WTC11 (cell line): ENCODE measurements at regions not wholly inside any gene's neighbourhood (a gene's known extent, or its start where the extent isn't known, plus 50 kb on each side); places are given as distances from the start of the nearest gene placed in this dataset.

Experiments
- ATAC-seq: fragments of 200-7000 bp; cut with Tn5 transposase; 2 replicates; pipeline ENCODE4 v1.10.0; 2021; ENCODE audit warnings: mild to moderate bottlenecking, moderate library complexity
- CTCF ChIA-PET: fragments of 300-600 bp; sonication (Branson Sonifier 250); formaldehyde crosslinking; loops from one replicate; lab custom pipeline; 2021; ENCODE audit warnings: antibody characterized with exemption; lab: Charles Lee
- POLR2A ChIA-PET: fragments of 350-600 bp; sonication (Branson Sonifier 250); formaldehyde crosslinking; loops from one replicate; lab custom pipeline; 2021; ENCODE audit warnings: antibody characterized with exemption; lab: Charles Lee
- DNase-seq: peaks from one replicate; pipeline ENCODE4 v3.0.0; 2021; ENCODE audit warnings: low spot score
- H3K27ac Mint-ChIP-seq: 2 replicates; pipeline ENCODE4 v1.8.0; 2021; ENCODE audit warnings: mixed read lengths
- H3K27me3 Mint-ChIP-seq: 2 replicates; pipeline ENCODE4 v1.8.0; 2021; ENCODE audit warnings: low read depth, mild to moderate bottlenecking, moderate library complexity, mixed read lengths
- H3K36me3 Mint-ChIP-seq: 2 replicates; pipeline ENCODE4 v1.8.0; 2021; ENCODE audit warnings: mixed read lengths
- H3K4me1 Mint-ChIP-seq: 2 replicates; pipeline ENCODE4 v1.8.0; 2022; ENCODE audit warnings: mixed read lengths
- H3K4me3 Mint-ChIP-seq: 2 replicates; pipeline ENCODE4 v1.8.0; 2021; ENCODE audit warnings: mild to moderate bottlenecking, moderate library complexity, mixed read lengths
- H3K9me3 Mint-ChIP-seq: 2 replicates; pipeline ENCODE4 v1.8.0; 2021; ENCODE audit warnings: mixed read lengths
- CREB1 ChIP-seq: sonication (generic); formaldehyde crosslinking; IDR thresholded peaks from 2 replicates; pipeline ENCODE4 v1.8.0; 2023; ENCODE audit warnings: mild to moderate bottlenecking, missing genetic modification reagents
- CREM ChIP-seq: sonication (generic); formaldehyde crosslinking; IDR thresholded peaks from 2 replicates; pipeline ENCODE4 v1.8.1; 2022; ENCODE audit warnings: mild to moderate bottlenecking, missing genetic modification reagents, moderate library complexity
- EMX1 ChIP-seq: fragments of 250-450 bp; sonication (Bioruptor Pico); IDR thresholded peaks from 2 replicates; pipeline ENCODE4 v1.8.0; 2021; ENCODE audit warnings: mild to moderate bottlenecking
- FOXJ3 ChIP-seq: sonication (generic); formaldehyde crosslinking; IDR thresholded peaks from 2 replicates; pipeline ENCODE4 v1.9.0; 2021; ENCODE audit warnings: missing genetic modification reagents, mild to moderate bottlenecking, borderline replicate concordance
- FOXP1 ChIP-seq: sonication (generic); formaldehyde crosslinking; IDR thresholded peaks from 2 replicates; pipeline ENCODE4 v1.8.0; 2022; ENCODE audit warnings: missing genetic modification reagents, mild to moderate bottlenecking, moderate library complexity, borderline replicate concordance
- GRHL2 ChIP-seq: fragments of 250-450 bp; sonication (Bioruptor Pico); IDR thresholded peaks from 2 replicates; pipeline ENCODE4 v1.8.0; 2022; ENCODE audit warnings: mild to moderate bottlenecking, moderate library complexity; ENCODE audit not compliant: insufficient replicate concordance, severe bottlenecking
- GTF2I ChIP-seq: fragments of 250-450 bp; sonication (Bioruptor Pico); conservative IDR thresholded peaks from 2 replicates; pipeline ENCODE4 v1.4.0; 2021; ENCODE audit warnings: mild to moderate bottlenecking
- IRF2 ChIP-seq: sonication (generic); formaldehyde crosslinking; IDR thresholded peaks from 2 replicates; pipeline ENCODE4 v1.8.0; 2022; ENCODE audit warnings: low read depth, missing genetic modification reagents, borderline replicate concordance
- MYBL2 ChIP-seq: sonication (generic); formaldehyde crosslinking; IDR thresholded peaks from 2 replicates; pipeline ENCODE4 v1.8.1; 2023; ENCODE audit warnings: mild to moderate bottlenecking, moderate library complexity, missing genetic modification reagents
- OVOL2 ChIP-seq: fragments of 250-450 bp; sonication (Bioruptor Pico); IDR thresholded peaks from 2 replicates; pipeline ENCODE4 v1.9.0; 2021; ENCODE audit warnings: mild to moderate bottlenecking, borderline replicate concordance
- ZBTB21 ChIP-seq: sonication (generic); formaldehyde crosslinking; IDR thresholded peaks from 2 replicates; pipeline ENCODE4 v1.8.1; 2023; ENCODE audit warnings: mild to moderate bottlenecking, missing genetic modification reagents, borderline replicate concordance
- ZNF263 ChIP-seq: sonication (generic); formaldehyde crosslinking; IDR thresholded peaks from 2 replicates; pipeline ENCODE4 v1.8.1; 2022; ENCODE audit warnings: low read depth, mild to moderate bottlenecking, moderate library complexity, missing genetic modification reagents
- ZNF671 ChIP-seq: fragments of 250-450 bp; sonication (Bioruptor Pico); IDR thresholded peaks from 2 replicates; pipeline ENCODE4 v1.8.0; 2021; ENCODE audit warnings: mild to moderate bottlenecking
- TF ChIP-seq, protein P1 (sequence below): fragments of 250-450 bp; sonication (Bioruptor Pico); IDR thresholded peaks from 2 replicates; pipeline ENCODE4 v2.1.2; 2022; ENCODE audit warnings: mild to moderate bottlenecking, moderate library complexity
- TF ChIP-seq, protein P2 (sequence below): sonication (generic); formaldehyde crosslinking; IDR thresholded peaks from 2 replicates; pipeline ENCODE4 v1.8.1; 2023; ENCODE audit warnings: mild to moderate bottlenecking, moderate library complexity, missing genetic modification reagents
- TF ChIP-seq, protein P3 (sequence below): fragments of 250-450 bp; sonication (Bioruptor Pico); IDR thresholded peaks from 2 replicates; pipeline ENCODE4 v1.9.0; 2021; ENCODE audit warnings: mild to moderate bottlenecking, borderline replicate concordance
- TF ChIP-seq, protein P4 (sequence below): sonication (generic); formaldehyde crosslinking; IDR thresholded peaks from 2 replicates; pipeline ENCODE4 v1.8.1; 2022; ENCODE audit warnings: missing genetic modification reagents, borderline replicate concordance
- TF ChIP-seq, protein P5 (sequence below): sonication (generic); formaldehyde crosslinking; IDR thresholded peaks from 2 replicates; pipeline ENCODE4 v1.8.0; 2022; ENCODE audit warnings: mild to moderate bottlenecking, missing genetic modification reagents
- TF ChIP-seq, protein P6 (sequence below): sonication (generic); formaldehyde crosslinking; IDR thresholded peaks from 2 replicates; pipeline ENCODE4 v1.8.1; 2023; ENCODE audit warnings: mild to moderate bottlenecking, missing genetic modification reagents, moderate library complexity
- TF ChIP-seq, protein P7 (sequence below): fragments of 250-450 bp; sonication (Bioruptor Pico); IDR thresholded peaks from 2 replicates; pipeline ENCODE4 v1.9.0; 2021; ENCODE audit warnings: mild to moderate bottlenecking

DNA sequence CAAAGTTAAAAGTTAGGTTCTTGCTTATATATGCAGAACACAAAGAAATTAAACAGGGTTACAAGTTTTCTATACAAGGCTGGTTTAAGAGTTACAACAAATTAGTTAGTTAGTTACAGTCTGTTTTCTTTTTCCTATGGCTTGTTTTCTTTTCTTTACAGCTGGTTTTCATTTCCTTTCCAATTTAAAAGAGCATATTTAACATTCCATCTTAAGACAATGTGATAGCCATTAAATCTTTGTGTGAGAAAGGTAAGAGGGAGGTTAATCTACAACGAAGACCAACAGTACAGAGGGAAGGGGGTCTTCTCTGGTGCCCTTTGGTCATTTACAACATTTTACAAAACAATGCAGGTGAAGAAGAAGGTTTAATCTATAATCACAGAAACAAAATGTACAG is 290.6 kb downstream of the ZNF674 start:
- Mint-ChIP-seq H3K9me3 (no peaks in the 10 kb centered on the region), H3K4me1 (peaks cover 18% of the 10 kb centered on the region), H3K27me3 (peaks cover 61% of the 10 kb centered on the region), H3K27ac (no peak overlapping the region), H3K36me3 (no peaks in the 10 kb centered on the region), H3K4me3 (no peak overlapping the region)
- ATAC-seq, result no peak
- POLR2A ChIA-PET, result no interaction called here
- TF ChIP-seq MYBL2 (CRISPR knock-in tag) (no peak), ZNF671 (CRISPR knock-in tag) (no peak), ZNF263 (CRISPR knock-in tag) (no peak), CREM (CRISPR knock-in tag) (no peak), FOXJ3 (CRISPR knock-in tag) (no peak), GRHL2 (CRISPR knock-in tag) (no peak), FOXP1 (CRISPR knock-in tag) (no peak), ZBTB21 (CRISPR knock-in tag) (no peak), CREB1 (CRISPR knock-in tag) (no peak), IRF2 (no peak)
- TF ChIP-seq, protein P1, sequence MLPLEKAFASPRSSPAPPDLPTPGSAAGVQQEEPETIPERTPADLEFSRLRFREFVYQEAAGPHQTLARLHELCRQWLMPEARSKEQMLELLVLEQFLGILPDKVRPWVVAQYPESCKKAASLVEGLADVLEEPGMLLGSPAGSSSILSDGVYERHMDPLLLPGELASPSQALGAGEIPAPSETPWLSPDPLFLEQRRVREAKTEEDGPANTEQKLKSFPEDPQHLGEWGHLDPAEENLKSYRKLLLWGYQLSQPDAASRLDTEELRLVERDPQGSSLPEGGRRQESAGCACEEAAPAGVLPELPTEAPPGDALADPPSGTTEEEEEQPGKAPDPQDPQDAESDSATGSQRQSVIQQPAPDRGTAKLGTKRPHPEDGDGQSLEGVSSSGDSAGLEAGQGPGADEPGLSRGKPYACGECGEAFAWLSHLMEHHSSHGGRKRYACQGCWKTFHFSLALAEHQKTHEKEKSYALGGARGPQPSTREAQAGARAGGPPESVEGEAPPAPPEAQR, result no peak
- TF ChIP-seq, protein P2, sequence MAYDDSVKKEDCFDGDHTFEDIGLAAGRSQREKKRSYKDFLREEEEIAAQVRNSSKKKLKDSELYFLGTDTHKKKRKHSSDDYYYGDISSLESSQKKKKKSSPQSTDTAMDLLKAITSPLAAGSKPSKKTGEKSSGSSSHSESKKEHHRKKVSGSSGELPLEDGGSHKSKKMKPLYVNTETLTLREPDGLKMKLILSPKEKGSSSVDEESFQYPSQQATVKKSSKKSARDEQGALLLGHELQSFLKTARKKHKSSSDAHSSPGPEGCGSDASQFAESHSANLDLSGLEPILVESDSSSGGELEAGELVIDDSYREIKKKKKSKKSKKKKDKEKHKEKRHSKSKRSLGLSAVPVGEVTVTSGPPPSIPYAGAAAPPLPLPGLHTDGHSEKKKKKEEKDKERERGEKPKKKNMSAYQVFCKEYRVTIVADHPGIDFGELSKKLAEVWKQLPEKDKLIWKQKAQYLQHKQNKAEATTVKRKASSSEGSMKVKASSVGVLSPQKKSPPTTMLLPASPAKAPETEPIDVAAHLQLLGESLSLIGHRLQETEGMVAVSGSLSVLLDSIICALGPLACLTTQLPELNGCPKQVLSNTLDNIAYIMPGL (CRISPR knock-in tag), result no peak
- TF ChIP-seq, protein P3, sequence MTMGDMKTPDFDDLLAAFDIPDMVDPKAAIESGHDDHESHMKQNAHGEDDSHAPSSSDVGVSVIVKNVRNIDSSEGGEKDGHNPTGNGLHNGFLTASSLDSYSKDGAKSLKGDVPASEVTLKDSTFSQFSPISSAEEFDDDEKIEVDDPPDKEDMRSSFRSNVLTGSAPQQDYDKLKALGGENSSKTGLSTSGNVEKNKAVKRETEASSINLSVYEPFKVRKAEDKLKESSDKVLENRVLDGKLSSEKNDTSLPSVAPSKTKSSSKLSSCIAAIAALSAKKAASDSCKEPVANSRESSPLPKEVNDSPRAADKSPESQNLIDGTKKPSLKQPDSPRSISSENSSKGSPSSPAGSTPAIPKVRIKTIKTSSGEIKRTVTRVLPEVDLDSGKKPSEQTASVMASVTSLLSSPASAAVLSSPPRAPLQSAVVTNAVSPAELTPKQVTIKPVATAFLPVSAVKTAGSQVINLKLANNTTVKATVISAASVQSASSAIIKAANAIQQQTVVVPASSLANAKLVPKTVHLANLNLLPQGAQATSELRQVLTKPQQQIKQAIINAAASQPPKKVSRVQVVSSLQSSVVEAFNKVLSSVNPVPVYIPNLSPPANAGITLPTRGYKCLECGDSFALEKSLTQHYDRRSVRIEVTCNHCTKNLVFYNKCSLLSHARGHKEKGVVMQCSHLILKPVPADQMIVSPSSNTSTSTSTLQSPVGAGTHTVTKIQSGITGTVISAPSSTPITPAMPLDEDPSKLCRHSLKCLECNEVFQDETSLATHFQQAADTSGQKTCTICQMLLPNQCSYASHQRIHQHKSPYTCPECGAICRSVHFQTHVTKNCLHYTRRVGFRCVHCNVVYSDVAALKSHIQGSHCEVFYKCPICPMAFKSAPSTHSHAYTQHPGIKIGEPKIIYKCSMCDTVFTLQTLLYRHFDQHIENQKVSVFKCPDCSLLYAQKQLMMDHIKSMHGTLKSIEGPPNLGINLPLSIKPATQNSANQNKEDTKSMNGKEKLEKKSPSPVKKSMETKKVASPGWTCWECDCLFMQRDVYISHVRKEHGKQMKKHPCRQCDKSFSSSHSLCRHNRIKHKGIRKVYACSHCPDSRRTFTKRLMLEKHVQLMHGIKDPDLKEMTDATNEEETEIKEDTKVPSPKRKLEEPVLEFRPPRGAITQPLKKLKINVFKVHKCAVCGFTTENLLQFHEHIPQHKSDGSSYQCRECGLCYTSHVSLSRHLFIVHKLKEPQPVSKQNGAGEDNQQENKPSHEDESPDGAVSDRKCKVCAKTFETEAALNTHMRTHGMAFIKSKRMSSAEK (CRISPR knock-in tag), result no peak
- TF ChIP-seq, protein P4, sequence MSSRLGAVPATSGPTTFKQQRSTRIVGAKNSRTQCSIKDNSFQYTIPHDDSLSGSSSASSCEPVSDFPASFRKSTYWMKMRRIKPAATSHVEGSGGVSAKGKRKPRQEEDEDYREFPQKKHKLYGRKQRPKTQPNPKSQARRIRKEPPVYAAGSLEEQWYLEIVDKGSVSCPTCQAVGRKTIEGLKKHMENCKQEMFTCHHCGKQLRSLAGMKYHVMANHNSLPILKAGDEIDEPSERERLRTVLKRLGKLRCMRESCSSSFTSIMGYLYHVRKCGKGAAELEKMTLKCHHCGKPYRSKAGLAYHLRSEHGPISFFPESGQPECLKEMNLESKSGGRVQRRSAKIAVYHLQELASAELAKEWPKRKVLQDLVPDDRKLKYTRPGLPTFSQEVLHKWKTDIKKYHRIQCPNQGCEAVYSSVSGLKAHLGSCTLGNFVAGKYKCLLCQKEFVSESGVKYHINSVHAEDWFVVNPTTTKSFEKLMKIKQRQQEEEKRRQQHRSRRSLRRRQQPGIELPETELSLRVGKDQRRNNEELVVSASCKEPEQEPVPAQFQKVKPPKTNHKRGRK (CRISPR knock-in tag), result no peak
- TF ChIP-seq, protein P5, sequence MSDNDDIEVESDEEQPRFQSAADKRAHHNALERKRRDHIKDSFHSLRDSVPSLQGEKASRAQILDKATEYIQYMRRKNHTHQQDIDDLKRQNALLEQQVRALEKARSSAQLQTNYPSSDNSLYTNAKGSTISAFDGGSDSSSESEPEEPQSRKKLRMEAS, result no peak
- TF ChIP-seq, protein P6, sequence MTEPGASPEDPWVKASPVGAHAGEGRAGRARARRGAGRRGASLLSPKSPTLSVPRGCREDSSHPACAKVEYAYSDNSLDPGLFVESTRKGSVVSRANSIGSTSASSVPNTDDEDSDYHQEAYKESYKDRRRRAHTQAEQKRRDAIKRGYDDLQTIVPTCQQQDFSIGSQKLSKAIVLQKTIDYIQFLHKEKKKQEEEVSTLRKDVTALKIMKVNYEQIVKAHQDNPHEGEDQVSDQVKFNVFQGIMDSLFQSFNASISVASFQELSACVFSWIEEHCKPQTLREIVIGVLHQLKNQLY (CRISPR knock-in tag), result no peak
- CTCF ChIA-PET, result no interaction called here
- no peak for DNase-seq

DNA sequence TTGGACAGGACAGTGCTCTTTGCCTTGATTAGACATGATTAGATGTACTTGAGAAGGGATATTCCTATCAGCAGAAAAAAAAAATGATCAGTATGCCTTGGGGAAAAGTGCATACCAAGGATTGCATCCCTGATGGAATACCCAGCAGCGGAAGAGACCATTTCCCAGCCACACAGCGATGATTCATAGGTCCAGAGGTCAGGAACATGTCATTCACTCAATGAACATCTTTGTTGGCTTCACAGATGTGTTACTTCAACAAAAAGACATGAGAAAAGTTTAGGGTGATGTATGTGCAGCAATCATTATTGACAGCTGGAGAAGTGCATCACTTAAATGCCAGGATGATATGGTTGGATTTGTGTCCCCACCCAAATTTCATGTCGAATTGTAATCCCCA is 293.5 kb downstream of the ZNF674 start:
- no peaks in the 10 kb centered on the region for H3K9me3 Mint-ChIP-seq
- H3K36me3 Mint-ChIP-seq, result no peaks in the 10 kb centered on the region
- TF ChIP-seq ZNF671 (CRISPR knock-in tag) (no peak), CREM (CRISPR knock-in tag) (no peak), OVOL2 (no peak), GTF2I (CRISPR knock-in tag) (no peak), EMX1 (no peak)
- TF ChIP-seq, protein P7, sequence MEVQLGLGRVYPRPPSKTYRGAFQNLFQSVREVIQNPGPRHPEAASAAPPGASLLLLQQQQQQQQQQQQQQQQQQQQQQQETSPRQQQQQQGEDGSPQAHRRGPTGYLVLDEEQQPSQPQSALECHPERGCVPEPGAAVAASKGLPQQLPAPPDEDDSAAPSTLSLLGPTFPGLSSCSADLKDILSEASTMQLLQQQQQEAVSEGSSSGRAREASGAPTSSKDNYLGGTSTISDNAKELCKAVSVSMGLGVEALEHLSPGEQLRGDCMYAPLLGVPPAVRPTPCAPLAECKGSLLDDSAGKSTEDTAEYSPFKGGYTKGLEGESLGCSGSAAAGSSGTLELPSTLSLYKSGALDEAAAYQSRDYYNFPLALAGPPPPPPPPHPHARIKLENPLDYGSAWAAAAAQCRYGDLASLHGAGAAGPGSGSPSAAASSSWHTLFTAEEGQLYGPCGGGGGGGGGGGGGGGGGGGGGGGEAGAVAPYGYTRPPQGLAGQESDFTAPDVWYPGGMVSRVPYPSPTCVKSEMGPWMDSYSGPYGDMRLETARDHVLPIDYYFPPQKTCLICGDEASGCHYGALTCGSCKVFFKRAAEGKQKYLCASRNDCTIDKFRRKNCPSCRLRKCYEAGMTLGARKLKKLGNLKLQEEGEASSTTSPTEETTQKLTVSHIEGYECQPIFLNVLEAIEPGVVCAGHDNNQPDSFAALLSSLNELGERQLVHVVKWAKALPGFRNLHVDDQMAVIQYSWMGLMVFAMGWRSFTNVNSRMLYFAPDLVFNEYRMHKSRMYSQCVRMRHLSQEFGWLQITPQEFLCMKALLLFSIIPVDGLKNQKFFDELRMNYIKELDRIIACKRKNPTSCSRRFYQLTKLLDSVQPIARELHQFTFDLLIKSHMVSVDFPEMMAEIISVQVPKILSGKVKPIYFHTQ (CRISPR knock-in tag), result no peak
- TF ChIP-seq, all 79 proteins: peak for 0
- H3K27me3 Mint-ChIP-seq, result peaks cover 58% of the 10 kb centered on the region
- CTCF ChIA-PET, result no interaction called here
- H3K27ac Mint-ChIP-seq, result no peak overlapping the region
- no peak for ATAC-seq
- peaks cover 31% of the 10 kb centered on the region for H3K4me1 Mint-ChIP-seq
- no peak overlapping the region for H3K4me3 Mint-ChIP-seq
- no peak for DNase-seq
- POLR2A ChIA-PET, result no interaction called here
